GM12874 (cell line): ENCODE measurements at regions not wholly inside any gene's neighbourhood (a gene's known extent, or its start where the extent isn't known, plus 50 kb on each side); places are given as distances from the start of the nearest gene placed in this dataset.

Source experiments
- CTCF ChIP-seq: IDR thresholded peaks from 2 replicates; pipeline ENCODE4 v1.5.1; 2011; ENCODE audit warnings: low read depth, mild to moderate bottlenecking, control low read depth, low read length, moderate library complexity; ENCODE audit not compliant: insufficient read depth

GRCh38 chr12:31846405-31846804 is 112.8 kb upstream of the RESF1 start:
- no peak for TF ChIP-seq CTCF

GRCh38 chr12:31845613-31846322 is 113.4 kb upstream of the RESF1 start:
- TF ChIP-seq CTCF = no peak

GRCh38 chr12:31843398-31844095 is 114.7 kb upstream of the AMN1 start:
- TF ChIP-seq CTCF = no peak

DNA sequence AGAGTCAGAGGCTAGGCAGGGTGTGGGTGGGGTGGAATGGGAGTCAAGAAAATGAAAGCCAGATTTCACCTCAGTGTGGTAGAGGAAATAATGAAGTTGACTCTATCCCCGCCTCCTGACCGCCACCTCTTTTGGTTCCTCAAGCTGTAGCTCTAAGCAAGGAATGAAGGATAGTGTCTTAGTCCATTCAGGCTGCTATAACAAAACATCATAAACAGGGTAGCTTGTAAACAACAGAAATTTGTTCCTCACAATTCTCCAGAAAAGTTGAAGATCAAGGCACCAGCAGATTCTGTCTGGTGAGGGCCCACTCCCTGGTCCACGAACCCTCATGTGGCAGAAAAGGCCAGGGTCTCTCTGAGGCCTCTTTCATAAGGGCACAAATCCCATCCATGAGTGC is 109.1 kb upstream of the AMN1 start:
- TF ChIP-seq CTCF = no peak

GRCh38 chr12:31835276-31835882 is 106.6 kb upstream of the AMN1 start:
- TF ChIP-seq CTCF = no peak

- no peak for TF ChIP-seq CTCF
Measured at GRCh38 chr12:31834150-31834549, 105.3 kb upstream of the AMN1 start.

DNA sequence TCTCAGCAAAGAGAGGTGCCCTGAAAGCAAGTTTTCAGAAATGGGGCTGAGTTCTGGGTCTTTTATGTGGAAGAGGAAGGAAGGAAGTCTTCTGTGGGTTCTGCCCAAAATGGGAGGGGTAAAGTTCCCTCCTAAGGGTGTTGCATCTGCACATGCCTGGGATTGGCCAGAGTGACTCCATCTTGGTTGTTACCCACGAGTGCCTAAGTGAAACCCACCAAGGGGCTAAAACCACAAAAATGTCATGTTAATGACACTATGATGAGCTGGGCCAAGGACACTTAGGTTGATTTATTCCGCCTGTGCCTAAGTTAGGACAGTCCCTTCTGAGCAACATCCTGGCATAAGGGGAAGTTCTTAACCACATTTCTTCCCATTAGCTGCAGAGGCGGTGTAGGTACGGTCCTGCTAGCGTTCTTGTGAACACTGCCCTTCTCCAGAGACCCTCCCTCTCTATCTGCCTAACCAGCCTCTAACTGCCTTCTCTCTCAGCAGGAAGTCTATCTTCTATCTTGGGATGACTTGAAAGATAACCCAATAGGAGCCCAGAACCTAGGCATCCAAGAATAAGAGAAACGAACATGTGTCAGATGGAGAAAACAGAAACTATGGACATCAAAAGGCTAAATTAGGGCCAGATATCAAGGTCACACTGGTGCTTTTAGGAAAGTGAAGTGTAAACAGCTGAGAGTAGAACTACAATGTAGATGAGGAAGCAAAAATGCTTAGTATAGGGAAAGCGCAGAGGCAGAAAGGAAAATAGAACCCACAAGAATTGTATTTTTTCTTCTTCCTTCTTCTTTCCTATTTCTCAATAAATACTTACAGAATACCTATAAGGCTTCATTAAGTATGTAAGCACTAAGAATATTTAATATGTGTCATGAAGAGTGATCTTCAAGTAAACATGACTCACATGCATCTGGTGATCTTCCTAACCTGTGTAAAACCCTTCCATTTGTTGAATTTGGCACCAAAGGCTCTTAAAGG is 104.2 kb upstream of the AMN1 start:
- TF ChIP-seq CTCF = no peak
